Activated T-cell treated with anti-CD3 and anti-CD28 coated beads for 48 hours (primary cell): ENCODE measurements at regions not wholly inside any gene's neighbourhood (a gene's known extent, or its start where the extent isn't known, plus 50 kb on each side); places are given as distances from the start of the nearest gene placed in this dataset.

Experiments used
- DNase-seq: peaks from one replicate; pipeline ENCODE4 v3.0.0-alpha.2; 2020; ENCODE audit warnings: low read depth

DNA sequence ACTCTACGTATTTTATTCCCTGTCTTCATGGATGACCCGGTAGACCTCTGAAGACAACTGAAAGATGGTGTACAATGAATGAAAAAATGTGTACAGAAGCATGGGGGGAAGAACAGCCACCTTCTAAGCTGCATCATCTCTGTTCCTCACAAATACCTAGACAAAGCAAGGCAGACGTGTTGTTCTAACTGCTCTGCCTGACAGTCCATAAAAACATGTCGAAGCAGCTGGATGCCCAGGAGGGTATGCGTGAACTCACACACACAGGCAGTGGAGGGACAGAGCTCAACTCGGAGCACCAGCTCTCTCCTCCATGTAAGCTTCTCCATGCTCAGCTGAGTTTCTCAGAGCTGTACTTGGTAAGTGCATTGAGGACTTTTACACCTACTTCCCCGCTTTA, 327.4 kb downstream of the CTTN start:
- no peak for DNase-seq

DNA sequence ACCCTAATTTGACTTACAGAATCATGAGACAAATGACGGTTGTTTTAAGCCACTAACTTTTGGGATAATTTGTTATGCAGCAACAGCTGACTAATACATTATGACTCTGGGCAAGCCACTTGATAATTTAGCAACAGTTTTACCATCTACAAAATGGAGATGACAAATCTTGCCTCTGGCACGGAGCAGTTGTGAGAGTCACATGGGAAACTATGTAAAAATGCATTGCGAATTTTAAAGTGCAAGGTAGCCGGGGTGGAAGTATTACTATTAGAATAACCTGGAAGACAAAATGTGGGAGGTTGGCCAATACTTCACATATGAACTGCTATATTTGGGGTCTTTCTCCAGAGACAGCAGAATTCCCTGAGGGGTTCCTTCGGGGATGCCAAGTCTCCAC, 328.7 kb downstream of the CTTN start:
- no peak for DNase-seq

GRCh38 chr11:70727899-70728620, 329.7 kb downstream of the CTTN start:
- no peak for DNase-seq

GRCh38 chr11:70729949-70730348, 331.6 kb downstream of the CTTN start:
- no peak for DNase-seq

DNA sequence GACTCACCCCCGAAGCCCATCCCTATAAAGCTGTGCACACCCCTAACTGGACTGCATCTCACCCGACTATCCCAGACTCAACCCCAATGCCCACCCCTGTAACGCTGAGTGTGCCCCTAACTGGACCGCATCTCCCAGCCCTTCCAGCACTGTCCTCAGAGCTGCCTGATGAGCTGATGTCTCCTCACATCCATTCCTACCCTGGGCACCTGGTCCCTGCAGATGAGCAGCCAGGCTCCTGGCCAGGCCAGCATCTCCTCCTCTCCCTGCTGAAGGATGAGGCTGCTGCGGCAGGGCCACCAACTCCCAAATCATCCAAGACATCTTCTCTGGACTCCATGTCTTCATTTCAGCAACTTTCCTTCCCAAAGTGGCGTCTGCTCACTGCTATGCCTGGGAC, 332.1 kb downstream of the CTTN start:
- no peak for DNase-seq

DNA sequence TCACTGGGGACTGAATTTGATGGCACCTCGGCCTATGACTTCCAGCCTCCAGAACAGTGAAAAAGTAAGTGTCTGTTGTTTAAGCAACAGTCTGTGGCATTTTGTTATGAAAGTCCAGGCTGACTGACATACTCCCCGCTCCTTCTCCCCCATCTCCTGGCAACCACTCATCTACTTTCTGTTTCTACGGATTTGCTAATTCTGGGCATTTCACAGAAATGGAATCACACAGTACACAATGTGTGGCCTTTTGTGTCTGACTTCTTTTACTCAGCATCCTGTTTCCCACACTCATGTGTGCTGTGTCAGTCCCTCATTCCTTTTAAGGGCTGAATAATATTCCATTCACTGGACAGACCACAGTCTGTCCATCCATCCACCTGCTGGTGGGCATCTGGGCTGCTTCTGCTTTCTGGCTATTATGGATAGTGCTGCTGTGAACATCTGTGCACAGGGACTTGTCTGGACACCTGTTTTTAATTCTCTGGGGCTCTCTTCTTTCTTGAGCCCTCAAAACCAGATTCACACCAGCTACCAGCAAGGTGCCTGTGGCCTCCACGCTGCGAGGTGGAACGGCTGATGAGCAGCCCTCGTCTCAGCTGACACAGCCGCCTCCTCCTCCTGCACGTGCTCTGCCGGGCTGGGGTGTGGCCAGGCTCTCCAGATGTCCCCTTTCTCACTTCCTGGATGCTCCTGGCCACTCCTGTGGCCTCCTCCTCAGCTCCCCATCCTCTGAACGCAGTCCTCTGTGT, 333.1 kb downstream of the CTTN start:
- no peak for DNase-seq

DNA sequence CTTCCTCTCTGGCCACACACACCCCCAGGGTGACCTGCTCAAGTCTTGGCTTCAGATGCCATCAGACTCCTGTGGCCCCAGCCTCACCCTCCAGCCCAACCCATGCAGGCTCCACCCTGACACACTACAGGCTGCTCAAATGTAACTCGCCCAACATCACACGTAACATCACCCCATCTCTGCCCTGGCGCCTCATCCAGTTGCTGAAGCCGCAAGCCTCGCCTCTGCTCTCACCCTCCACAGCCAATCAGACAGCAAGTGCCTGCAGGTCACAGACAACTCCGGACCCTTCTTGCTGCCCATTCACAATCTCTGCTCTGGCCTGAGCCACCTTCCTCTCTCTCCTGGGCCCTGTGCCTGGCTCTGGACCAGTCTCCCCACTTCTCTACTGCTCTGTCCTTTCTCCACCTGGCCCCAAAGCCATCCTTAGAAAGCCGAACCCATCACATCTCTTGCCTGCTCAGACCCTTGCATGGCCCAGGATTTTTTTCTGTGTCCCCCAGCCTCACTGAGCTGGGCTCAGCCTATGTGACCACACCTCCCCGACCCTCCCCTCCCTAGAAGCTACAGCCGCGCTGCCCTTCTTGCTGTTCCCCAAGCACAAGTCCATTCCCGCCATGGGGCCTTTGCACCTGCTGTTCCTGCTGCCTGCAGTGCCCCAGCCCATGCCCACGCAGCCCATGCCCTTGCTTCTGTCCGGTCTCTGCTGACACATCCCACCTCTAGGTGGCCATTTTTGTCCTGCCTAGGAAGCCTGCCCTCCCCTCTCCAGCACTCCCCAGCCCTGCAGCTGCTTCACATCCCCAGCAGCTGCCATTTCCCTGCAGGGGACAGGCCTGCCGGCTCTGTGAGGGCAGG, 333.9 kb downstream of the CTTN start:
- DNase-seq: no peak

GRCh38 chr11:70732881-70733196, 334.5 kb downstream of the CTTN start:
- no peak for DNase-seq

- no peak for DNase-seq
These were observed 335.3 kb downstream of the CTTN start for GRCh38 chr11:70733327-70734325.

GRCh38 chr11:70734379-70734778, 336.1 kb downstream of the CTTN start:
- no peak for DNase-seq

DNA sequence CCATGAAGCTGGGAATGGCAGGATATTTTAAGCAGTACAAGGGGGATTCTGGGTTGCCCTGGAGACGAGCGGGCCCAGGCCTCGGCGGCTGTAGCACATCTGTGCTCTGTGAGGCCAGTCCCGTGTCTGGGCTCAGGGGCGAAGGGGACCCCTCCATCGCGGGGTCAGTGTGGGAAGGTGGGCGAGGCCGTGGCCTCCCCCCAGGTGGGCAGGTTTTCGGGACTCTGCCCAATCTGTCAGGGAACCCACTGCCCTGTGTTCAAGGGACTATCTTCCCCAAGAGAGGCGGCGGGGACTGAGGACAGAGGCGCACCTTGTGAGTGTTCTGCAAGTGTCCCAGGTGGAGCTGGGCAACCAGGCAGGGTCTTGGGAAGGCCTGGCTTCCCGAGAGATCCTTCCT, 336.6 kb downstream of the CTTN start:
- no peak for DNase-seq

- no peak for DNase-seq
These were observed 337.6 kb downstream of the CTTN start for GRCh38 chr11:70735976-70736375.

- DNase-seq: no peak
These were observed 338.1 kb downstream of the CTTN start for GRCh38 chr11:70736461-70736860.

DNA sequence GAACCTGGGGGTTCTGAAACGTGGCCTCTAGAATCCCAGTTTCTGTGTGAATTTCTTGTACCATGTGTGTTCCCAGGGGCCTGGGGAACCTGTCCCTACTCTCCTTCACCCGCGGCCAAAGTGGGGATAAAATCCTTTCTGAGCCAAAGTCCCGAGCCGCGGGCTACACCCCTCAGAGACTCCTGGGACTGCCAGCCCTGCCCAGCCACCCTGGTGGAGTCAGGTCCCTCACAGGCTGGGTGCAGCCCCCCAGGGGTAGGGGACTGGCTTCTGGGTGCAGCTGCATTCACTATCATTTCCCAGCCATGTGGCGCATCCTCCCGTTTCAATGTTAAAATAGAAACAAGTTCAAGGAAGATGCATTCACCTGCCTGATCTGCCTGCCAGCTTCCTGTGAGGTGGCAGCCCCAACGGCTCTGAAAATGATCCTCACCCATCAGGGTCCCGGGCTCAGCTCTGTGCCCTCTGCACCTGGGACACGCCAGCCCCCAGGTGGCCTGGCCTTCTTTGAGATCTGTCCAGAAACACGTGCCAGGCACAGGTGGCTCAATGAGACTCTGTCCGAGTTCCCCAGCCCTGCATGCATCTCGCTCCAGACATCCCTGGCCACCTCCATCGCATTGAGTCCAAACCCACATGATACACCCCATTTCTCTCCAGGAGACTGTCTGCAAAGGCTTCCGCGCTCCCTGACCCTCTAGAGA, 338.8 kb downstream of the CTTN start:
- no peak for DNase-seq

DNA sequence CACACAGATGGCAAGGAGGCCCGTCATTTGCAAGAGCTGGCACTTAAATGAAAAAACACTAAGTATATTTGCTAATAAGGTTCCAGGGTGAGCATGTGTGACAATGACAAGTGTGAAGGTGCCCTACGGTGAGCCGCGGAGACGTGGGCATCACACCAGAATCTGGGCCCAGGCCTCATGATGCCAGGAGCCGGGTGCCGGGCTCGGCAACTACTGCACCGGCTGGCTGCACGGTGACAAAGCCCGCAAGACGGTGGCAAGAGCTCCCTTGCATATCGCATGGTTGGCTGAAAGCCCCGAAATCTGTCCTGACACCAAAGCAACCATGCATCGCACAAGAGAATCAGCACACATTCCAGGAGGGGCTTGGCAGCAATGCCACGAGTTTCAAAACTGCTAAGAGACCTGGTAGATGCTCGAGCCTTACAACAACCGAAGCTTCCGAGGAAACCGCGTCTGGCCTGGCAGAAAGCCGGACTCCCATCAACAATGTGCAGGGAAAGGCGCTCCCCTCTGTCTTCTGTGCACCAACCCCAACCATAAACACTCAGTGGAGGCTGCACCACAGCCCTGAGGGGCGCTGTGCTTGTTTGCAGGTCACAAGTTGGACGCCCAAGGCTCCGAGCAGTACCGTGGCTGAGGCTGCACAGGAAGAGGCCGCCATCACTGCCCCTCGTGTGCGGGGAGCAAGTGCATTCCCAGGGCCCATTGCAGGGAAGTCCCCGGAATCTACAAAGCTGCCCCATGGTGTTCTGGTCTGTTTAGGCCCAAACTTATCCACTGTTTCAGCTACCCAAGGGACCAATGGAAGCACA, 339.7 kb downstream of the CTTN start:
- DNase-seq: no peak

- DNase-seq: no peak
These were observed 340.3 kb downstream of the CTTN start for GRCh38 chr11:70738661-70739060.

DNA sequence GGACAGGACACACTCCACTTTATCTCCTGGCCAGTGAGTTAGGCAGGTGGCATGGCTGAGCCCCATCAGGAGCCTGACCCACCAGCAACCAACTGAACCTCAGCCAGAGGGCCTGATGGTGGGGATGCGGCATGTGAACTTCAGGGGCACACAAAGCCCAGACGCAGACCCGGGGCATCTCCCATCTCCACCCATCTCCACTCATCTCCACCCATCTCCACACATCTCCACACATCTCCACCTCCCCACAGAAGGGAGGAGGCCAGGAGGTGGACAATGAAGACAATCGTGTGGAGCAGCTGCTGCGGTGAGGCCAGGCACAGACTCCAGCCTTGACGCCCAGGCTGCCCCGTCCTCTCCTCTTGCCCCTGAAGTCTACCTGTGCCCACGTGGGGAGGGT, 340.8 kb downstream of the CTTN start:
- DNase-seq: no peak

GRCh38 chr11:70739811-70740487, 341.6 kb downstream of the CTTN start:
- DNase-seq: no peak

DNA sequence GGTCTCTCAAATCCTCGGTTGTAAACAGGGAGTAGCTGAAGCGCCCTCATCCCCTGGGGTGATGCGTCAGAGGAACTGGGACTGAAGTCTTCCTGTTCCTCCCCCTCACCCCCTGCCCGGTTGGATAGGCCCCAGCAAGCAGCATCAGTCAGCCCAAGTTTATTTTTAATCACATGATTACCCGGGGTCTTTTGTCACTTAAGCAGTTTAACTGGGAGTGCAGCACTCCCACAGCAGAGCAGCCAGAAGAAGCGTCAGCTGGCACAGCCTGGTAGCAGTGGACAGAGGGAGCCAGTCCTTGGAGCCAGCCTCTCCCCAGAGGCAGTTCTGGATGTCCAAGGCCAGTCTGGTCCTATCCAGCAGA, 342.1 kb downstream of the CTTN start:
- no peak for DNase-seq

GRCh38 chr11:70741085-70741484, 342.8 kb downstream of the CTTN start:
- DNase-seq: no peak
